PC-9 (cell line): ENCODE measurements at regions not wholly inside any gene's neighbourhood (a gene's known extent, or its start where the extent isn't known, plus 50 kb on each side); places are given as distances from the start of the nearest gene placed in this dataset.
A peak's percentile ranks its signal among the peaks of the same experiment; 100 is the strongest.

Experiments
- BruUV-seq: library from RNA; stranded (reverse); fragments of 400-500 nt; replicated peaks from 2 replicates; lab custom pipeline; 2021; lab: Mats Ljungman, UMichigan
- CTCF ChIA-PET: fragments of 300-600 bp; sonication (Branson Sonifier 250); formaldehyde crosslinking; loops from one replicate; lab custom pipeline; 2022; ENCODE audit warnings: antibody characterized with exemption; lab: Charles Lee
- POLR2A ChIA-PET: fragments of 300-600 bp; sonication (Branson Sonifier 250); formaldehyde crosslinking; loops from one replicate; lab custom pipeline; 2022; ENCODE audit warnings: antibody characterized with exemption; ENCODE audit not compliant: unreplicated experiment; lab: Charles Lee
- DNase-seq, 2 experiments: peaks; one replicate each; pipeline versions ENCODE4 v3.0.0 to v3.0.0-alpha.2; 2015 to 2022; ENCODE audit warnings: mixed read lengths in 1 of 2
- H2AFZ ChIP-seq: fragments of 200-600 bp; sonication (generic); 2 replicates; pipeline ENCODE4 v1.8.1; 2017; ENCODE audit warnings: antibody characterized with exemption
- H3F3A ChIP-seq: fragments of 200-600 bp; sonication (generic); 2 replicates; pipeline ENCODE4 v1.8.1; 2017; ENCODE audit warnings: antibody characterized with exemption, mild to moderate bottlenecking, low read depth; ENCODE audit not compliant: insufficient read depth
- H3K27ac ChIP-seq: fragments of 200-600 bp; sonication (generic); 2 replicates; pipeline ENCODE4 v1.6.1; 2016; ENCODE audit warnings: mixed run types
- H3K27me3 ChIP-seq: fragments of 200-600 bp; sonication (generic); 2 replicates; pipeline ENCODE4 v1.6.1; 2016; ENCODE audit warnings: low read depth, mixed run types; ENCODE audit not compliant: insufficient read depth
- H3K36me3 ChIP-seq: fragments of 200-600 bp; sonication (generic); 2 replicates; pipeline ENCODE4 v1.6.1; 2016; ENCODE audit warnings: low read depth, mixed run types
- H3K4me1 ChIP-seq: fragments of 200-600 bp; sonication (generic); replicated peaks from 2 replicates; pipeline ENCODE4 v1.6.1; 2016; ENCODE audit warnings: mixed run types; ENCODE audit not compliant: insufficient read depth
- H3K4me2 ChIP-seq: fragments of 200-600 bp; sonication (generic); 2 replicates; pipeline ENCODE4 v1.6.1; 2017; ENCODE audit warnings: mixed run types
- H3K4me3 ChIP-seq: fragments of 200-600 bp; sonication (generic); 2 replicates; pipeline ENCODE4 v1.6.1; 2016; ENCODE audit warnings: mixed run types
- H3K79me2 ChIP-seq: fragments of 200-600 bp; sonication (generic); 2 replicates; pipeline ENCODE4 v1.6.1; 2017; ENCODE audit warnings: low read depth, mixed run types
- H3K9me2 ChIP-seq: fragments of 200-600 bp; sonication (generic); 2 replicates; pipeline ENCODE4 v1.8.1; 2017; ENCODE audit warnings: mild to moderate bottlenecking; ENCODE audit not compliant: insufficient read depth
- H3K9me3 ChIP-seq: fragments of 200-600 bp; sonication (generic); 2 replicates; pipeline ENCODE4 v1.8.1; 2016; ENCODE audit warnings: low read depth; ENCODE audit not compliant: insufficient read depth
- H4K20me1 ChIP-seq: fragments of 200-600 bp; sonication (generic); 2 replicates; pipeline ENCODE4 v1.8.1; 2017; ENCODE audit not compliant: insufficient read depth
- CTCF ChIP-seq: fragments of 200-600 bp; sonication (generic); conservative IDR thresholded peaks from 2 replicates; pipeline ENCODE4 v1.6.1; 2017; ENCODE audit warnings: mixed run types, antibody characterized with exemption, mild to moderate bottlenecking, moderate library complexity
- EZH2 ChIP-seq: fragments of 200-600 bp; sonication (generic); IDR thresholded peaks from 2 replicates; pipeline ENCODE4 v1.8.0; 2017; ENCODE audit warnings: antibody characterized with exemption, low read depth
- intact Hi-C: fragments of 100-400 bp; cut with micrococcal nuclease; formaldehyde crosslinking; loops from one replicate; pipeline ENCODE4 v1.10.0; 2022; ENCODE audit not compliant: unreplicated experiment

GRCh38 chr7:68031180-68031943 is 1034.7 kb downstream of the TYW1 start:
- Histone ChIP-seq H2AFZ (no peak overlapping the region), H3K27ac (no peak overlapping the region), H3F3A (no peaks in the 10 kb centered on the region), H3K27me3 (no peaks in the 10 kb centered on the region), H3K36me3 (no peaks in the 10 kb centered on the region), H3K4me3 (no peak overlapping the region), H3K9me2 (no peaks in the 10 kb centered on the region), H3K4me1 (no peaks in the 10 kb centered on the region), H3K9me3 (no peaks in the 10 kb centered on the region), H3K4me2 (no peak overlapping the region), H4K20me1 (no peaks in the 10 kb centered on the region), H3K79me2 (no peaks in the 10 kb centered on the region)
- intact Hi-C loops, result no loop called here
- TF ChIP-seq CTCF (no peak), EZH2 (no peak)
- POLR2A ChIA-PET, result no interaction called here
- DNase-seq, result no peak
- CTCF ChIA-PET, result no interaction called here
- no TSS peak for BruUV-seq

GRCh38 chr7:68038621-68039314 is 1042.1 kb downstream of the TYW1 start:
- no peak overlapping the region for H3K4me3 ChIP-seq
- H3K79me2 ChIP-seq, result no peaks in the 10 kb centered on the region
- H2AFZ ChIP-seq, result no peak overlapping the region
- TF ChIP-seq EZH2 (no peak), CTCF (no peak)
- H3K9me2 ChIP-seq, result no peaks in the 10 kb centered on the region; the same call in 1 of the 2 replicates
- 0 out of 2 replicates have a peak, but pooled peaks cover 4% of the 10 kb centered on the region for H3F3A ChIP-seq
- DNase-seq, result peak in 1 of 2 experiments; percentile 42
- H3K9me3 ChIP-seq, result no peaks in the 10 kb centered on the region
- ChIA-PET CTCF (no interaction called here), POLR2A (no interaction called here)
- H4K20me1 ChIP-seq, result no peaks in the 10 kb centered on the region
- H3K4me2 ChIP-seq, result no peak overlapping the region
- no peak overlapping the region for H3K27ac ChIP-seq
- no peaks in the 10 kb centered on the region for H3K4me1 ChIP-seq
- BruUV-seq, result no TSS peak
- no peaks in the 10 kb centered on the region for H3K27me3 ChIP-seq
- intact Hi-C loops, result no loop called here
- no peaks in the 10 kb centered on the region for H3K36me3 ChIP-seq

GRCh38 chr7:68041554-68041953 is 1044.9 kb downstream of the TYW1 start:
- no peak overlapping the region for H3K4me3 ChIP-seq
- H2AFZ ChIP-seq, result no peak overlapping the region
- no peak for TF ChIP-seq CTCF
- no peak for TF ChIP-seq EZH2
- 0 out of 2 replicates have a peak, but pooled peaks cover 4% of the 10 kb centered on the region for H3F3A ChIP-seq
- no peak for DNase-seq
- H3K79me2 ChIP-seq, result no peaks in the 10 kb centered on the region
- H3K27ac ChIP-seq, result no peak overlapping the region
- H3K36me3 ChIP-seq, result no peaks in the 10 kb centered on the region
- no peaks in the 10 kb centered on the region; the same call in 1 of the 2 replicates for H3K9me2 ChIP-seq
- H4K20me1 ChIP-seq, result no peaks in the 10 kb centered on the region
- ChIA-PET CTCF (no interaction called here), POLR2A (no interaction called here)
- no peaks in the 10 kb centered on the region for H3K9me3 ChIP-seq
- intact Hi-C loops, result no loop called here
- no peaks in the 10 kb centered on the region for H3K4me1 ChIP-seq
- no TSS peak for BruUV-seq
- no peaks in the 10 kb centered on the region for H3K27me3 ChIP-seq
- H3K4me2 ChIP-seq, result no peak overlapping the region
